Kidney (tissue), 13 donors: ENCODE measurements at regions not wholly inside any gene's neighbourhood (a gene's known extent, or its start where the extent isn't known, plus 50 kb on each side); places are given as distances from the start of the nearest gene placed in this dataset.

Source experiments
- DNase-seq, 5 donors: peaks; one replicate each; pipeline ENCODE4 v3.0.0-alpha.2; 2013 to 2020
- FAIRE-seq: peaks from 2 replicates; lab custom pipeline; 2012; peaks lifted over from hg19 to GRCh38; lab: Jason Lieb, UNC
- H3K27ac ChIP-seq, 2 donors: one replicate each; pipeline ENCODE4 v1.7.0; 2013; ENCODE audit warnings: low read depth in 2 of 2, low read length in 2 of 2, inconsistent platforms in 1 of 2
- H3K27me3 ChIP-seq: one replicate; pipeline ENCODE4 v1.7.1; 2013; ENCODE audit warnings: low read length, inconsistent platforms; ENCODE audit not compliant: control insufficient read depth, insufficient read depth
- H3K36me3 ChIP-seq, 3 donors: one replicate each; pipeline versions ENCODE4 v1.7.0 to v1.7.1; 2013; ENCODE audit warnings: low read length in 3 of 3, control low read depth in 1 of 3, inconsistent platforms in 1 of 3; ENCODE audit not compliant: insufficient read depth in 3 of 3, control insufficient read depth in 2 of 3
- H3K4me1 ChIP-seq, 3 donors: one replicate each; pipeline versions ENCODE4 v1.7.0 to v1.7.1; 2013; ENCODE audit warnings: low read length in 3 of 3, inconsistent platforms in 1 of 3, low read depth in 1 of 3; ENCODE audit not compliant: control insufficient read depth in 2 of 3, insufficient read depth in 2 of 3
- H3K4me3 ChIP-seq, 3 donors: one replicate each; pipeline versions ENCODE4 v1.7.0 to v1.8.1; 2013; ENCODE audit warnings: low read length in 3 of 3, control low read depth in 1 of 3, inconsistent platforms in 1 of 3
- H3K9ac ChIP-seq, 3 donors: one replicate each; pipeline versions ENCODE4 v1.7.0 to v1.7.1; 2013; ENCODE audit warnings: low read length in 3 of 3, control low read depth in 1 of 3, inconsistent platforms in 1 of 3
- H3K9me3 ChIP-seq, 3 donors: one replicate each; pipeline versions ENCODE4 v1.7.0 to v1.7.1; 2013; ENCODE audit warnings: low read length in 3 of 3, control low read depth in 1 of 3, inconsistent platforms in 1 of 3; ENCODE audit not compliant: control insufficient read depth in 2 of 3, insufficient read depth in 1 of 3
- CTCF ChIP-seq: IDR thresholded peaks from 3 replicates; pipeline ENCODE4 v1.5.1; 2012; ENCODE audit warnings: mild to moderate bottlenecking, moderate library complexity, borderline replicate concordance; ENCODE audit not compliant: insufficient read depth; ENCODE audit errors: extremely low read depth
- intact Hi-C: fragments of 100-400 bp; cut with DNase I; formaldehyde crosslinking; loops from one replicate; pipeline ENCODE4 v1.11.1; 2022
- donor health status: control.
- donor health status: control.
- donor health status: control.
- donor health status: control.
- donor health status: control.
- donor health status: DM: yes; HTN: yes; CAD: no.
- donor health status: Normal renal cell carcinoma (clear cell type).

- DNase-seq (no peak), FAIRE-seq (no peak)
- H3K27ac ChIP-seq: no peak overlapping the region
- no peaks in the 10 kb centered on the region for H3K9me3 ChIP-seq
- TF ChIP-seq CTCF: no peak
- H3K36me3 ChIP-seq: no peaks in the 10 kb centered on the region
- intact Hi-C loops: no loop called here
- H3K9ac ChIP-seq: no peak overlapping the region
- H3K4me3 ChIP-seq: no peak overlapping the region
- no peaks in the 10 kb centered on the region for H3K27me3 ChIP-seq
- H3K4me1 ChIP-seq: no peaks in the 10 kb centered on the region
Measured at GRCh38 chr7:142461437-142461836, 203.6 kb upstream of the PRSS58 start.

GRCh38 chr7:142460402-142461117 is 202.7 kb upstream of the PRSS58 start:
- no peak overlapping the region for H3K27ac ChIP-seq
- FAIRE-seq (no peak), DNase-seq (no peak)
- intact Hi-C loops: no loop called here
- H3K9me3 ChIP-seq: no peaks in the 10 kb centered on the region
- H3K4me1 ChIP-seq: no peaks in the 10 kb centered on the region
- no peak overlapping the region for H3K9ac ChIP-seq
- no peak overlapping the region for H3K4me3 ChIP-seq
- no peaks in the 10 kb centered on the region for H3K36me3 ChIP-seq
- H3K27me3 ChIP-seq: no peaks in the 10 kb centered on the region
- TF ChIP-seq CTCF: no peak

GRCh38 chr7:142459551-142459963 is 201.7 kb upstream of the PRSS58 start:
- Histone ChIP-seq H3K27ac (no peak overlapping the region), H3K27me3 (no peaks in the 10 kb centered on the region), H3K4me1 (no peaks in the 10 kb centered on the region), H3K9ac (no peak overlapping the region), H3K36me3 (no peaks in the 10 kb centered on the region), H3K9me3 (no peaks in the 10 kb centered on the region), H3K4me3 (no peak overlapping the region)
- no peak for FAIRE-seq
- peak in 4 of 5 donors; percentile 44 to 84 (median 70) for DNase-seq
- intact Hi-C loops: no loop called here
- peak; percentile 68 for TF ChIP-seq CTCF
